Astrocyte (in vitro differentiated cells and primary cell): ENCODE measurements at regions not wholly inside any gene's neighbourhood (a gene's known extent, or its start where the extent isn't known, plus 50 kb on each side); places are given as distances from the start of the nearest gene placed in this dataset.

Experiments
- DNase-seq: peaks from one replicate; pipeline ENCODE4 v3.0.0-alpha.2; 2010; ENCODE audit warnings: low read depth
- FAIRE-seq: peaks from 2 replicates; lab custom pipeline; 2011; peaks lifted over from hg19 to GRCh38; lab: Jason Lieb, UNC
- H2AFZ ChIP-seq: 2 replicates; pipeline ENCODE4 v1.6.0; 2012; ENCODE audit warnings: low read depth, low read length, inconsistent platforms
- H3K27ac ChIP-seq: 2 replicates; pipeline ENCODE4 v1.5.1; 2011; ENCODE audit warnings: low read depth, low read length, inconsistent platforms
- H3K27me3 ChIP-seq: 2 replicates; pipeline ENCODE4 v1.6.0; 2011; ENCODE audit warnings: low read length, inconsistent platforms; ENCODE audit not compliant: insufficient read depth
- H3K36me3 ChIP-seq: 2 replicates; pipeline ENCODE4 v1.5.1; 2011; ENCODE audit warnings: low read length, inconsistent platforms; ENCODE audit not compliant: insufficient read depth
- H3K4me1 ChIP-seq: 2 replicates; pipeline ENCODE4 v1.5.1; 2011; ENCODE audit warnings: low read length, inconsistent platforms; ENCODE audit not compliant: insufficient read depth
- H3K4me2 ChIP-seq: 2 replicates; pipeline ENCODE4 v1.6.0; 2012; ENCODE audit warnings: low read length, inconsistent platforms
- H3K4me3 ChIP-seq: 2 replicates; pipeline ENCODE4 v1.5.1; 2011; ENCODE audit warnings: low read depth, mild to moderate bottlenecking, low read length, inconsistent platforms; ENCODE audit not compliant: insufficient read depth
- H3K79me2 ChIP-seq: 2 replicates; pipeline ENCODE4 v1.6.0; 2012; ENCODE audit warnings: mild to moderate bottlenecking, low read length, inconsistent platforms; ENCODE audit not compliant: insufficient read depth
- H3K9ac ChIP-seq: 2 replicates; pipeline ENCODE4 v1.6.0; 2012; ENCODE audit warnings: mild to moderate bottlenecking, low read length, inconsistent platforms
- H3K9me3 ChIP-seq: 2 replicates; pipeline ENCODE4 v1.5.1; 2012; ENCODE audit warnings: low read depth, mild to moderate bottlenecking, low read length, inconsistent platforms; ENCODE audit not compliant: insufficient read depth
- H4K20me1 ChIP-seq: 2 replicates; pipeline ENCODE4 v1.6.0; 2012; ENCODE audit warnings: low read length, inconsistent platforms; ENCODE audit not compliant: insufficient read depth
- H3K27ac Mint-ChIP-seq: one replicate; pipeline ENCODE4 v1.8.0; 2021; ENCODE audit warnings: mild to moderate bottlenecking, mixed read lengths; ENCODE audit not compliant: unreplicated experiment
- H3K27me3 Mint-ChIP-seq: one replicate; pipeline ENCODE4 v1.8.0; 2021; ENCODE audit warnings: low read depth, mixed read lengths; ENCODE audit not compliant: unreplicated experiment
- H3K36me3 Mint-ChIP-seq: one replicate; pipeline ENCODE4 v1.8.0; 2021; ENCODE audit warnings: low read depth, mixed read lengths; ENCODE audit not compliant: unreplicated experiment
- H3K4me1 Mint-ChIP-seq: one replicate; pipeline ENCODE4 v1.8.0; 2021; ENCODE audit warnings: low read depth, mixed read lengths; ENCODE audit not compliant: unreplicated experiment
- H3K4me3 Mint-ChIP-seq: one replicate; pipeline ENCODE4 v1.8.0; 2021; ENCODE audit warnings: mild to moderate bottlenecking, moderate library complexity, mixed read lengths; ENCODE audit not compliant: unreplicated experiment
- H3K9me3 Mint-ChIP-seq: one replicate; pipeline ENCODE4 v1.8.0; 2021; ENCODE audit warnings: mild to moderate bottlenecking, mixed read lengths; ENCODE audit not compliant: unreplicated experiment
- EZH2 ChIP-seq: IDR thresholded peaks from 2 replicates; pipeline ENCODE4 v1.6.1; 2012; ENCODE audit warnings: mild to moderate bottlenecking, low read length, inconsistent platforms; ENCODE audit not compliant: insufficient read depth
- TF ChIP-seq, protein P1 (sequence below): IDR thresholded peaks from 2 replicates; pipeline ENCODE4 v1.5.1; 2011; ENCODE audit warnings: low read depth, mild to moderate bottlenecking, inconsistent platforms, low read length, moderate library complexity; ENCODE audit not compliant: insufficient read depth

DNA sequence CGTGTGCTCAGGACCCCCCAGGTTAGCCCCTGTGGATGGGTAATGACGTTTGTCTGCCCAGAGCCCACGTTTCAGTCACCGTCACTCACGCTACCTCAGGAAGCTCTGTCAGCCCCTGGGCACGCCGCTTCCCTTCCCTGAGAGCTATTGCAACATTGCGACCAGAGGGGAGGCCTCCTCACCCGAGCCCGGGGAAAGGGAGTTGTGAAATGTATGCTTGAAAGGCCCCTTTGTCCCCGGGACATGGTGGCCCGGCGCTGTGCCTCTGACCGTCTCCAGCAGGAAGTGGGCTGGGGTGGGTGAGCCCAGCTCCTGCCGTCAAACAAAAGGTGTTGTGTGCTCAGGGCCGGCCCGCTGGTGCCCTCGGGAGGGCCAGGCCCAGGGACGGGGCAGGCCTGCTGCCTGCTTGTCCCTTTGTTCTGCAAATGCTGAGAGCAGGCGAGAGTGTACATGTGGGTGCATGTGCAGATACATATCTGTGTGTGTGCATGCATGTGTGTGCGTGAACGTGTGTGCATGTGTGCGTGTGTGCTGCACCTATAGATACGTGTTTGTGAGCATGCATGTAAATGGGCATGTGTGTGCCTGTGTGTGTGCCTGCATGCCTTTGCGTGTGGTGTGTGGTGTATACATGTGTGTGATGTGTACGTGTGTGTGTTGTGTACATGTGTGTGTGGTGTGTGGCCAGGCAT lies 1125.0 kb downstream of the BRD1 start:
- Mint-ChIP-seq H3K27ac (no peak overlapping the region), H3K36me3 (no peaks in the 10 kb centered on the region), H3K27me3 (peaks cover 18% of the 10 kb centered on the region), H3K4me3 (no peak overlapping the region), H3K4me1 (no peaks in the 10 kb centered on the region), H3K9me3 (no peaks in the 10 kb centered on the region)
- no peak overlapping the region for H2AFZ ChIP-seq
- H3K4me2 ChIP-seq: no peak overlapping the region
- H3K27me3 ChIP-seq: no peaks in the 10 kb centered on the region
- TF ChIP-seq, protein P1, sequence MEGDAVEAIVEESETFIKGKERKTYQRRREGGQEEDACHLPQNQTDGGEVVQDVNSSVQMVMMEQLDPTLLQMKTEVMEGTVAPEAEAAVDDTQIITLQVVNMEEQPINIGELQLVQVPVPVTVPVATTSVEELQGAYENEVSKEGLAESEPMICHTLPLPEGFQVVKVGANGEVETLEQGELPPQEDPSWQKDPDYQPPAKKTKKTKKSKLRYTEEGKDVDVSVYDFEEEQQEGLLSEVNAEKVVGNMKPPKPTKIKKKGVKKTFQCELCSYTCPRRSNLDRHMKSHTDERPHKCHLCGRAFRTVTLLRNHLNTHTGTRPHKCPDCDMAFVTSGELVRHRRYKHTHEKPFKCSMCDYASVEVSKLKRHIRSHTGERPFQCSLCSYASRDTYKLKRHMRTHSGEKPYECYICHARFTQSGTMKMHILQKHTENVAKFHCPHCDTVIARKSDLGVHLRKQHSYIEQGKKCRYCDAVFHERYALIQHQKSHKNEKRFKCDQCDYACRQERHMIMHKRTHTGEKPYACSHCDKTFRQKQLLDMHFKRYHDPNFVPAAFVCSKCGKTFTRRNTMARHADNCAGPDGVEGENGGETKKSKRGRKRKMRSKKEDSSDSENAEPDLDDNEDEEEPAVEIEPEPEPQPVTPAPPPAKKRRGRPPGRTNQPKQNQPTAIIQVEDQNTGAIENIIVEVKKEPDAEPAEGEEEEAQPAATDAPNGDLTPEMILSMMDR: no peak
- no peak for TF ChIP-seq EZH2
- no peaks in the 10 kb centered on the region for H3K4me1 ChIP-seq
- H3K27ac ChIP-seq: no peak overlapping the region
- no peaks in the 10 kb centered on the region for H3K9me3 ChIP-seq
- no peak overlapping the region for H3K9ac ChIP-seq
- peaks cover 3% of the 10 kb centered on the region for H4K20me1 ChIP-seq
- H3K79me2 ChIP-seq: no peaks in the 10 kb centered on the region
- DNase-seq (no peak), FAIRE-seq (no peak)
- H3K4me3 ChIP-seq: no peak overlapping the region
- H3K36me3 ChIP-seq: no peaks in the 10 kb centered on the region

DNA sequence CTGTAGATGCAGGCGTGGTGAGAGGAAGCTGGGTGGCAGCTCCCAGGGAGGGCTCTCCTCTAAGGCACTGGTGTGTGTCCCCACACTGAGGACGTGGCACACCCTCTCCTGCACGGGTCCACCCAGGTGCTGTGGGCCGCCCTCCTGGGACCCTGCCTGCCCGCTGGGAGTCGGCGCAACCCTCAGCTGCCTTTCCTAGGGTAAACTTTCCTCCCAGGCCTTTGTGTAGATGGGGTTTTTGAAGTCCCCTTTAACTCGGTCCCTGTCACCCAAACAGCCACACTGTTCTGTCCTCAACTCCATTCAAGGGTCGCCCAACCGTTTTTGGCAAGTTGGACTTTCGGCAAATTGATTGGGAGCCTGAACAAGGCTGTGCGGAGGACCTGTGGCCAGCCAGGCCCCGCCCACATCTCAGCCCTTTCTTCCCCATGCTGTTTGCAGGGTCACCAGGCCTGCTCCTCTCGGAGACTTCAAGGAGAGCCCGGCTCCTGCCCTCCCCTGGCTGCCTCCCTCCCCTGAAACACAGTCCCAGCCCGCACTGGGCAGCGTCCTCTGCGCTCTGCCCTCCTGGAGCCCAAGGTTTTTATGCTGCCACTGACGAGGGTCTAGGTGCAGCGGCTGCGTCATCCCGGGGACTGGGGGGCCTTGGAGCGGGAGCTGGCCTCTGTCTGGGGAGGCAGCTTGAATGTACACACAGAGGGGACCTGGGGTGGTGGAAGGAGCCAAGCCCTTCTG lies 1126.2 kb downstream of the BRD1 start:
- Mint-ChIP-seq H3K27me3 (peaks cover 18% of the 10 kb centered on the region), H3K9me3 (no peaks in the 10 kb centered on the region), H3K4me3 (no peak overlapping the region), H3K36me3 (no peaks in the 10 kb centered on the region), H3K27ac (no peak overlapping the region), H3K4me1 (no peaks in the 10 kb centered on the region)
- H3K4me1 ChIP-seq: no peaks in the 10 kb centered on the region
- no peak overlapping the region for H2AFZ ChIP-seq
- H4K20me1 ChIP-seq: peaks cover 6% of the 10 kb centered on the region
- H3K79me2 ChIP-seq: no peaks in the 10 kb centered on the region
- H3K9me3 ChIP-seq: no peaks in the 10 kb centered on the region
- DNase-seq: no peak
- no peak overlapping the region for H3K27ac ChIP-seq
- H3K9ac ChIP-seq: no peak overlapping the region
- no peak for FAIRE-seq
- no peaks in the 10 kb centered on the region for H3K27me3 ChIP-seq
- TF ChIP-seq, protein P1: no peak
- TF ChIP-seq EZH2: no peak
- H3K4me2 ChIP-seq: no peak overlapping the region
- H3K4me3 ChIP-seq: no peak overlapping the region
- no peaks in the 10 kb centered on the region for H3K36me3 ChIP-seq
